DOHH2 (cell line): ENCODE measurements at regions not wholly inside any gene's neighbourhood (a gene's known extent, or its start where the extent isn't known, plus 50 kb on each side); places are given as distances from the start of the nearest gene placed in this dataset.

ENCODE experiments used
- CTCF ChIP-seq: fragments of 200-600 bp; sonication (generic); IDR thresholded peaks from one replicate; pipeline ENCODE4 v1.5.1; 2014; ENCODE audit warnings: antibody characterized with exemption, mild to moderate bottlenecking, low read depth, low read length; ENCODE audit not compliant: poor library complexity, severe bottlenecking
- EZH2phosphoT487 ChIP-seq: fragments of 200-600 bp; sonication (generic); IDR thresholded peaks from 2 replicates; pipeline ENCODE4 v1.6.1; 2017; ENCODE audit warnings: borderline replicate concordance, mild to moderate bottlenecking, antibody characterized with exemption, low read length, moderate library complexity, mixed read lengths

- TF ChIP-seq CTCF (no peak), EZH2phosphoT487 (no peak)
Measured at GRCh38 chr18:11323359-11323819, 174.0 kb upstream of the PIEZO2 start.
